IMR-90 (cell line): ENCODE measurements at regions not wholly inside any gene's neighbourhood (a gene's known extent, or its start where the extent isn't known, plus 50 kb on each side); places are given as distances from the start of the nearest gene placed in this dataset.

Experiments
- ATAC-seq: fragments of 200-7000 bp; cut with Tn5 transposase; 2 replicates; pipeline ENCODE4 v1.9.1; 2020; ENCODE audit warnings: low read depth, mild to moderate bottlenecking, moderate library complexity
- BruUV-seq: library from RNA; stranded (reverse); fragments of 400-500 nt; replicated peaks from 2 replicates; lab custom pipeline; 2021; lab: Mats Ljungman, UMichigan
- CTCF ChIA-PET: fragments of 300-600 bp; formaldehyde crosslinking; extraction: SDS; loops from one replicate; lab custom pipeline; 2021; ENCODE audit warnings: antibody characterized with exemption; lab: Yijun Ruan, JAX
- POLR2A ChIA-PET: fragments of 300-600 bp; sonication (Branson Sonifier 250); formaldehyde crosslinking; loops from one replicate; lab custom pipeline; 2022; ENCODE audit warnings: antibody characterized with exemption; ENCODE audit not compliant: unreplicated experiment; lab: Charles Lee
- DNase-seq: peaks from one replicate; pipeline ENCODE4 v3.0.0; 2013
- H2AFZ ChIP-seq: replicated peaks from 2 replicates; pipeline ENCODE3; 2013; ENCODE audit warnings: low read length, mild to moderate bottlenecking; ENCODE audit not compliant: poor library complexity
- H2AK5ac ChIP-seq: 2 replicates; pipeline ENCODE4 v1.6.1; 2013; ENCODE audit warnings: low read depth, low read length, inconsistent platforms
- H2AK9ac ChIP-seq: replicated peaks from 2 replicates; pipeline ENCODE3; 2013; ENCODE audit warnings: mild to moderate bottlenecking, low read depth, low read length, moderate library complexity; ENCODE audit not compliant: poor library complexity
- H2BK120ac ChIP-seq: 2 replicates; pipeline ENCODE4 v1.6.1; 2013; ENCODE audit warnings: low read depth, low read length, inconsistent platforms
- H2BK15ac ChIP-seq: 3 replicates; pipeline ENCODE4 v1.6.1; 2013; ENCODE audit warnings: low read depth, low read length, inconsistent platforms
- H2BK20ac ChIP-seq: 2 replicates; pipeline ENCODE4 v1.6.1; 2013; ENCODE audit warnings: low read depth, mild to moderate bottlenecking, inconsistent platforms, low read length, moderate library complexity
- H2BK5ac ChIP-seq: 2 replicates; pipeline ENCODE4 v1.6.1; 2013; ENCODE audit warnings: mild to moderate bottlenecking, low read depth, low read length, inconsistent platforms; ENCODE audit not compliant: poor library complexity, severe bottlenecking
- H3K14ac ChIP-seq: replicated peaks from 2 replicates; pipeline ENCODE4 v1.6.1; 2013; ENCODE audit warnings: low read depth, low read length, inconsistent platforms
- H3K18ac ChIP-seq: 2 replicates; pipeline ENCODE4 v1.6.1; 2013; ENCODE audit warnings: low read depth, low read length, control low read depth
- H3K23ac ChIP-seq: 2 replicates; pipeline ENCODE4 v1.6.1; 2013; ENCODE audit warnings: low read depth, low read length, inconsistent platforms
- H3K27ac ChIP-seq: 2 replicates; pipeline ENCODE4 v1.5.1; 2013; ENCODE audit warnings: mild to moderate bottlenecking, control low read depth, low read length; ENCODE audit not compliant: insufficient read depth
- H3K27me3 ChIP-seq: 2 replicates; pipeline ENCODE4 v1.6.1; 2013; ENCODE audit warnings: low read length; ENCODE audit not compliant: control insufficient read depth, insufficient read depth
- H3K36me3 ChIP-seq: 2 replicates; pipeline ENCODE4 v1.6.1; 2013; ENCODE audit warnings: low read length, mixed read lengths; ENCODE audit not compliant: control insufficient read depth, insufficient read depth
- H3K4ac ChIP-seq: 2 replicates; pipeline ENCODE4 v1.6.1; 2013; ENCODE audit warnings: low read depth, low read length, inconsistent platforms
- H3K4me1 ChIP-seq: 2 replicates; pipeline ENCODE4 v1.6.1; 2013; ENCODE audit warnings: low read length, mixed read lengths; ENCODE audit not compliant: control insufficient read depth, insufficient read depth
- H3K4me2 ChIP-seq: 2 replicates; pipeline ENCODE4 v1.6.1; 2013; ENCODE audit warnings: low read depth, mild to moderate bottlenecking, control low read depth, low read length, moderate library complexity
- H3K4me3 ChIP-seq: 2 replicates; pipeline ENCODE4 v1.5.1; 2013; ENCODE audit warnings: low read depth, mild to moderate bottlenecking, control low read depth, low read length, moderate library complexity; ENCODE audit not compliant: insufficient read depth
- H3K56ac ChIP-seq: 2 replicates; pipeline ENCODE4 v1.6.1; 2013; ENCODE audit warnings: low read length, inconsistent platforms; ENCODE audit not compliant: insufficient read depth; ENCODE audit errors: extremely low read depth
- H3K79me1 ChIP-seq, 2 experiments: 2 replicates each; pipeline ENCODE4 v1.6.1; 2013; ENCODE audit warnings: low read length in 2 of 2, inconsistent platforms in 1 of 2, low read depth in 1 of 2
- H3K9ac ChIP-seq: 2 replicates; pipeline ENCODE4 v1.6.1; 2013; ENCODE audit warnings: low read depth, low read length, control low read depth
- H3K9me1 ChIP-seq: 2 replicates; pipeline ENCODE4 v1.6.1; 2013; ENCODE audit warnings: low read length, inconsistent platforms; ENCODE audit not compliant: insufficient read depth
- H3K9me3 ChIP-seq: 2 replicates; pipeline ENCODE4 v1.6.1; 2013; ENCODE audit warnings: low read length; ENCODE audit not compliant: control insufficient read depth, insufficient read depth
- H4K20me1 ChIP-seq: 2 replicates; pipeline ENCODE4 v1.6.1; 2013; ENCODE audit warnings: low read length, inconsistent platforms; ENCODE audit not compliant: insufficient read depth
- H4K5ac ChIP-seq: 2 replicates; pipeline ENCODE4 v1.6.1; 2013; ENCODE audit warnings: mild to moderate bottlenecking, low read depth, low read length, control low read depth
- H4K8ac ChIP-seq, 2 experiments: 2 replicates each; pipeline ENCODE4 v1.6.1; 2013; ENCODE audit warnings: low read depth in 2 of 2, low read length in 2 of 2, control low read depth in 1 of 2, inconsistent platforms in 1 of 2
- H4K91ac ChIP-seq: 2 replicates; pipeline ENCODE4 v1.6.1; 2013; ENCODE audit warnings: low read depth, low read length, inconsistent platforms; ENCODE audit not compliant: insufficient read depth
- BHLHE40 ChIP-seq: fragments of 150-350 bp; IDR thresholded peaks from 2 replicates; pipeline ENCODE4 v1.6.1; 2016; ENCODE audit warnings: mild to moderate bottlenecking, low read depth, low read length
- CEBPB ChIP-seq: IDR thresholded peaks from 2 replicates; pipeline ENCODE4 v1.6.1; 2012; ENCODE audit warnings: low read depth, low read length, improper control_type of control experiment
- CHD1 ChIP-seq: IDR thresholded peaks from 2 replicates; pipeline ENCODE4 v1.6.1; 2012; ENCODE audit warnings: low read depth, low read length, improper control_type of control experiment
- CTCF ChIP-seq: conservative IDR thresholded peaks from 2 replicates; pipeline ENCODE4 v1.5.1; 2012; ENCODE audit warnings: mild to moderate bottlenecking, low read depth, low read length, improper control_type of control experiment
- FOS ChIP-seq: fragments of 150-350 bp; IDR thresholded peaks from 2 replicates; pipeline ENCODE4 v1.6.1; 2016; ENCODE audit warnings: low read depth, low read length
- MAFK ChIP-seq: IDR thresholded peaks from 2 replicates; pipeline ENCODE4 v1.6.1; 2012; ENCODE audit warnings: low read depth, low read length, improper control_type of control experiment
- MAZ ChIP-seq: IDR thresholded peaks from 2 replicates; pipeline ENCODE4 v1.6.1; 2012; ENCODE audit warnings: low read depth, mild to moderate bottlenecking, low read length, improper control_type of control experiment, moderate library complexity, borderline replicate concordance
- MXI1 ChIP-seq: IDR thresholded peaks from 2 replicates; pipeline ENCODE4 v1.6.1; 2012; ENCODE audit warnings: low read depth, mild to moderate bottlenecking, low read length, moderate library complexity, borderline replicate concordance
- NFE2L2 ChIP-seq: fragments of 150-350 bp; IDR thresholded peaks from 2 replicates; pipeline ENCODE4 v1.6.1; 2016; ENCODE audit warnings: low read depth, mild to moderate bottlenecking, low read length
- POLR2A ChIP-seq: IDR thresholded peaks from 2 replicates; pipeline ENCODE4 v1.6.1; 2012; ENCODE audit warnings: mild to moderate bottlenecking, low read depth, low read length
- RAD21 ChIP-seq: IDR thresholded peaks from 2 replicates; pipeline ENCODE4 v1.6.1; 2012; ENCODE audit warnings: low read length, improper control_type of control experiment
- RCOR1 ChIP-seq: IDR thresholded peaks from 2 replicates; pipeline ENCODE4 v1.6.1; 2012; ENCODE audit warnings: mild to moderate bottlenecking, low read length, improper control_type of control experiment; ENCODE audit not compliant: insufficient replicate concordance
- RFX5 ChIP-seq: IDR thresholded peaks from 2 replicates; pipeline ENCODE4 v1.8.0; 2012; ENCODE audit warnings: low read depth, mild to moderate bottlenecking, low read length, moderate library complexity
- SMC3 ChIP-seq: fragments of 150-350 bp; IDR thresholded peaks from 2 replicates; pipeline ENCODE4 v1.6.1; 2016; ENCODE audit warnings: low read depth, mild to moderate bottlenecking, antibody characterized with exemption, low read length, moderate library complexity
- WGBS, 2 experiments: methylation state at CpG; one replicate each; pipeline versions ENCODE4 v1.1.5 to v1.1.7; 2013; ENCODE audit warnings: missing lambda C conversion rate in 2 of 2; ENCODE audit not compliant: insufficient read length in 1 of 2; ENCODE audit errors: extremely low coverage in 2 of 2; 5-methylcytosine and 5-hydroxymethylcytosine counted together
- dilution Hi-C: fragments of 300-500 bp; cut with HindIII; formaldehyde crosslinking; loops from one replicate; pipeline ENCODE4 v1.14.3; 2018; ENCODE audit warnings: low sequenced_read_pairs; ENCODE audit not compliant: unreplicated experiment
- in situ Hi-C: fragments of 300-500 bp; cut with MboI; formaldehyde crosslinking; loops from 3 replicates; pipeline ENCODE4 v1.14.3; 2019; ENCODE audit warnings: low sequenced_read_pairs, inconsistent platforms, mixed read lengths
- intact Hi-C: fragments of 100-400 bp; cut with micrococcal nuclease; formaldehyde crosslinking; loops from 2 replicates; pipeline ENCODE4 v1.10.0; 2022
- TF ChIP-seq, protein P1 (sequence below): fragments of 150-350 bp; IDR thresholded peaks from 2 replicates; pipeline ENCODE4 v1.6.1; 2017; ENCODE audit warnings: mild to moderate bottlenecking, antibody characterized with exemption, low read length, low read depth

DNA sequence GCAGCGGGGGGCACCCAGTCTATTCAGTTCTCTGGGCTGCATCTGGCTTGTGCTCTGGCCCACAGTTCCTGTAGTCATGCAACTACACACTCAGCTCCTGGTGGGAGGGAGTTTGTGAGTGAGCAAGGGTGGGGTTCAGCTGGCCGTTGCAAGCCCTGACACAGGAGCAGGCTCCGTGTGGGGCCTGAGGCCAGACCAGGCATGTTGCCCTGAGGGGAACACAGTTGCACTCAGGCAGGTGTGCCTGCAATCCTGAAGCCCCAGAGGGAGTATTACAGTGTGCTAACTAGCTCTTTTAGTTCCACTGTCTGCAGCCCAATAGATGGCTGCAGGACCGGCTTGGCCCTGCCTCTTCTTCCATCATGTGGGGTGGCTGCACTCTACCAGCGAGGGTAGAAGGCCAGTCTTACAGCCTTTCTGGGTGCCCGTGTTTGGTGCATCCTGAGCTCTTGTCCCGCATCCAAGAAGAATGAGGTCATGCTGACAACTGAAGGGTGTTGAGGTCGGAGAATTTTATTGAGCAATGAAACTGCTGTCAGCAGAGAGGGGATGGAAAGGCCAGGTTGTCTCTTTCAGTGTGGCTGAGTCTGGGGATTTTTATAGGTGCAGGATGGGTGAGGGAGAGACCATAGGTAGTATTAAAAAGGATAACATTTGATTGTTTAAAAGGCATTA, 49.9 kb upstream of the ELAC2 start:
- WGBS, 2 experiments = 56% methylated on average over 5 of the region's 8 CpGs; no CpG with 5 or more reads in 1 of the 2 experiments
- Histone ChIP-seq H3K18ac (no peak overlapping the region), H3K4ac (no peak overlapping the region), H3K9ac (no peak overlapping the region), H2AK5ac (no peak overlapping the region), H4K5ac (no peak overlapping the region), H3K79me1 (no peaks in the 10 kb centered on the region), H3K4me1 (no peaks in the 10 kb centered on the region), H2AFZ (no peak overlapping the region), H2BK20ac (no peak overlapping the region), H3K9me1 (no peaks in the 10 kb centered on the region), H4K8ac (no peak overlapping the region), H4K91ac (no peak overlapping the region), H3K4me2 (no peak overlapping the region), H3K27me3 (no peaks in the 10 kb centered on the region; the same call in 1 of the 2 replicates), H2AK9ac (no peak overlapping the region), H3K4me3 (no peak overlapping the region), H3K9me3 (no peaks in the 10 kb centered on the region), H3K56ac (no peak overlapping the region), H2BK15ac (no peak overlapping the region), H4K20me1 (no peaks in the 10 kb centered on the region), H2BK5ac (no peak overlapping the region), H3K14ac (no peak overlapping the region), H3K23ac (no peak overlapping the region), H3K27ac (no peak overlapping the region), H2BK120ac (no peak overlapping the region), H3K36me3 (no peaks in the 10 kb centered on the region)
- BruUV-seq = no TSS peak
- dilution Hi-C loops (no loop called here), intact Hi-C loops (no loop called here), in situ Hi-C loops (no loop called here)
- CTCF ChIA-PET = no interaction called here
- no peak for ATAC-seq
- POLR2A ChIA-PET = no interaction called here
- no peak for DNase-seq
- TF ChIP-seq CHD1 (no peak), SMC3 (no peak), POLR2A (no peak), CEBPB (no peak), BHLHE40 (no peak), MXI1 (no peak), FOS (no peak), MAZ (no peak), RFX5 (no peak), NFE2L2 (no peak), RCOR1 (no peak), CTCF (no peak), RAD21 (no peak), MAFK (no peak)
- TF ChIP-seq, protein P1, sequence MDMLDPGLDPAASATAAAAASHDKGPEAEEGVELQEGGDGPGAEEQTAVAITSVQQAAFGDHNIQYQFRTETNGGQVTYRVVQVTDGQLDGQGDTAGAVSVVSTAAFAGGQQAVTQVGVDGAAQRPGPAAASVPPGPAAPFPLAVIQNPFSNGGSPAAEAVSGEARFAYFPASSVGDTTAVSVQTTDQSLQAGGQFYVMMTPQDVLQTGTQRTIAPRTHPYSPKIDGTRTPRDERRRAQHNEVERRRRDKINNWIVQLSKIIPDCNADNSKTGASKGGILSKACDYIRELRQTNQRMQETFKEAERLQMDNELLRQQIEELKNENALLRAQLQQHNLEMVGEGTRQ = no peak
